HepG2 (cell line): ENCODE measurements at regions not wholly inside any gene's neighbourhood (a gene's known extent, or its start where the extent isn't known, plus 50 kb on each side); places are given as distances from the start of the nearest gene placed in this dataset.

Source experiments
- ATAC-seq: fragments of 200-7000 bp; cut with Tn5 transposase; 3 replicates; pipeline ENCODE4 v1.9.1; 2020; ENCODE audit warnings: mild to moderate bottlenecking, moderate library complexity
- BruUV-seq: library from RNA; stranded (reverse); fragments of 400-500 nt; replicated peaks from 2 replicates; lab custom pipeline; 2021; lab: Mats Ljungman, UMichigan
- CTCF ChIA-PET: fragments of 300-600 bp; formaldehyde crosslinking; extraction: SDS; loops from one replicate; lab custom pipeline; 2021; ENCODE audit warnings: low total read pairs, inconsistent platforms, low intra/inter-chr PET ratio; lab: Yijun Ruan, JAX
- POLR2A ChIA-PET: fragments of 350-600 bp; sonication (Branson Sonifier 250); formaldehyde crosslinking; loops from one replicate; lab custom pipeline; 2020; ENCODE audit warnings: antibody characterized with exemption, inconsistent platforms; lab: Yijun Ruan, JAX
- DNase-seq: peaks from one replicate; pipeline ENCODE4 v3.0.0-alpha.2; 2015; ENCODE audit warnings: low spot score
- FAIRE-seq: peaks from 3 replicates; lab custom pipeline; 2011; peaks lifted over from hg19 to GRCh38; lab: Jason Lieb, UNC
- H2AFZ ChIP-seq: one replicate; pipeline ENCODE4 v1.6.1; 2011; ENCODE audit warnings: low read length, inconsistent platforms
- H3K27ac ChIP-seq: fragments of 300-600 bp; 3 replicates; pipeline ENCODE4 v1.8.0; 2011; ENCODE audit warnings: mixed run types, mild to moderate bottlenecking, mixed read lengths, low read length, inconsistent platforms; ENCODE audit not compliant: insufficient read depth; ENCODE audit errors: extremely low read length
- H3K27me3 ChIP-seq, 2 experiments: fragments of 200-600 bp in 1 of 2; 2 replicates in 1 of 2; 3 replicates in 1 of 2; pipeline versions ENCODE4 v1.6.0 to v1.8.0; 2011; ENCODE audit warnings: low read length in 2 of 2, mild to moderate bottlenecking in 2 of 2, moderate library complexity in 2 of 2, inconsistent platforms in 1 of 2; ENCODE audit not compliant: insufficient read depth in 2 of 2, control insufficient read depth in 1 of 2
- H3K36me3 ChIP-seq, 2 experiments: fragments of 200-600 bp in 1 of 2; replicated peaks in 1 of 2; 2 replicates in 1 of 2; 3 replicates in 1 of 2; pipeline versions ENCODE4 v1.5.1 to v1.8.0; 2011; ENCODE audit warnings: low read length in 2 of 2, inconsistent platforms in 1 of 2; ENCODE audit not compliant: insufficient read depth in 2 of 2, control insufficient read depth in 1 of 2
- H3K4me1 ChIP-seq: 2 replicates; pipeline ENCODE4 v1.5.1; 2012; ENCODE audit warnings: low read length, inconsistent platforms; ENCODE audit not compliant: insufficient read depth
- H3K4me2 ChIP-seq: 2 replicates; pipeline ENCODE4 v1.6.0; 2011; ENCODE audit warnings: low read depth, low read length, inconsistent platforms
- H3K4me3 ChIP-seq, 3 experiments: fragments of 200-600 bp in 1 of 3; sonication (generic), shearing (Covaris generic) in 1 of 3; replicated peaks in 1 of 3; 2 replicates each; pipeline ENCODE4 v1.5.1; 2011 to 2016; ENCODE audit warnings: low read length in 3 of 3, inconsistent platforms in 2 of 3, low read depth in 2 of 3, mild to moderate bottlenecking in 2 of 3, control low read depth in 1 of 3, mixed read lengths in 1 of 3; ENCODE audit not compliant: insufficient read depth in 1 of 3
- H3K79me2 ChIP-seq: one replicate; pipeline ENCODE4 v1.6.1; 2011; ENCODE audit warnings: low read length, inconsistent platforms; ENCODE audit not compliant: insufficient read depth
- H3K9ac ChIP-seq: 2 replicates; pipeline ENCODE4 v1.6.0; 2011; ENCODE audit warnings: mild to moderate bottlenecking, low read depth, low read length, inconsistent platforms; ENCODE audit not compliant: insufficient read depth
- H3K9me3 ChIP-seq: 2 replicates; pipeline ENCODE4 v1.5.1; 2012; ENCODE audit warnings: mild to moderate bottlenecking, low read length
- H4K20me1 ChIP-seq: 2 replicates; pipeline ENCODE4 v1.6.0; 2011; ENCODE audit warnings: inconsistent platforms, mild to moderate bottlenecking, low read length, moderate library complexity; ENCODE audit not compliant: insufficient read depth
- ARID3A ChIP-seq: IDR thresholded peaks from 2 replicates; pipeline ENCODE4 v1.6.1; 2012; ENCODE audit warnings: low read depth, low read length, improper control_type of control experiment
- CTCF ChIP-seq: sonication (generic); formaldehyde crosslinking; IDR thresholded peaks from 2 replicates; pipeline ENCODE4 v1.5.0; 2020; ENCODE audit warnings: mild to moderate bottlenecking, missing genetic modification reagents, moderate library complexity
- HNF4G ChIP-seq, 2 experiments: sonication (generic) in 1 of 2; formaldehyde crosslinking in 1 of 2; IDR thresholded peaks; 2 replicates each; pipeline versions ENCODE4 v1.4.0 to v1.6.1; 2011 to 2020; ENCODE audit warnings: borderline replicate concordance in 2 of 2, low read depth in 2 of 2, mild to moderate bottlenecking in 2 of 2, low read length in 1 of 2, missing genetic modification reagents in 1 of 2, moderate library complexity in 1 of 2
- NR2F6 ChIP-seq, 2 experiments: IDR thresholded peaks; 2 replicates each; pipeline ENCODE4 v1.6.1; 2016; ENCODE audit warnings: antibody characterized with exemption in 1 of 2, mild to moderate bottlenecking in 1 of 2
- POLR2AphosphoS5 ChIP-seq: IDR thresholded peaks from 2 replicates; pipeline ENCODE4 v1.6.1; 2012; ENCODE audit warnings: low read depth, low read length
- RAD21 ChIP-seq: fragments of 450-650 bp; formaldehyde crosslinking; IDR thresholded peaks from 2 replicates; pipeline ENCODE4 v1.5.0; 2020; ENCODE audit warnings: mild to moderate bottlenecking
- SP140L ChIP-seq: sonication (generic); formaldehyde crosslinking; IDR thresholded peaks from 2 replicates; pipeline ENCODE4 v1.4.0; 2020; ENCODE audit warnings: missing genetic modification reagents, borderline replicate concordance
- STAG1 ChIP-seq: sonication (generic); formaldehyde crosslinking; IDR thresholded peaks from 2 replicates; pipeline ENCODE4 v1.4.0; 2020; ENCODE audit warnings: missing genetic modification reagents
- ZBTB26 ChIP-seq: IDR thresholded peaks from 2 replicates; pipeline ENCODE4 v1.6.1; 2016; ENCODE audit warnings: missing compliant biosample characterization, missing genetic modification reagents, borderline replicate concordance
- ZKSCAN8 ChIP-seq: IDR thresholded peaks from 2 replicates; pipeline ENCODE4 v1.6.1; 2016; ENCODE audit warnings: borderline replicate concordance, missing genetic modification reagents, missing compliant biosample characterization
- ZNF121 ChIP-seq: sonication (generic); formaldehyde crosslinking; IDR thresholded peaks from 2 replicates; pipeline ENCODE4 v1.5.0; 2020; ENCODE audit warnings: mild to moderate bottlenecking, missing genetic modification reagents
- ZNF564 ChIP-seq: sonication (generic); formaldehyde crosslinking; IDR thresholded peaks from 2 replicates; pipeline ENCODE4 v1.8.1; 2023; ENCODE audit warnings: mild to moderate bottlenecking, missing genetic modification reagents
- ZNF687 ChIP-seq: sonication (generic); formaldehyde crosslinking; IDR thresholded peaks from 2 replicates; pipeline ENCODE4 v1.5.1; 2020; ENCODE audit warnings: mild to moderate bottlenecking, missing genetic modification reagents, moderate library complexity
- ZNF782 ChIP-seq: sonication (generic); formaldehyde crosslinking; IDR thresholded peaks from 2 replicates; pipeline ENCODE4 v1.4.0; 2020; ENCODE audit warnings: missing genetic modification reagents, mild to moderate bottlenecking, borderline replicate concordance
- WGBS: methylation state at CpG from one replicate; pipeline ENCODE4 v1.1.6; 2017; ENCODE audit warnings: low lambda C conversion rate; 5-methylcytosine and 5-hydroxymethylcytosine counted together
- in situ Hi-C: cut with HindIII; loops from 2 replicates; pipeline ENCODE4 v1.10.0; 2017; ENCODE audit warnings: low pct_unique_long_range_greater_than_20kb; ENCODE audit not compliant: extremely low pct_ligation_motif_present
- intact Hi-C: fragments of 100-400 bp; cut with micrococcal nuclease; formaldehyde crosslinking; loops from one replicate; pipeline ENCODE4 v1.10.0; 2022; ENCODE audit not compliant: unreplicated experiment

- in situ Hi-C loops, result loop anchor here (5.0 to 10.0 kb wide), 2 partner anchors 158 to 300 kb away; no protein-coding TSS in a partner anchor
- Histone ChIP-seq H3K4me1 (no peaks in the 10 kb centered on the region), H3K9me3 (no peaks in the 10 kb centered on the region), H3K4me2 (no peak overlapping the region), H4K20me1 (no peaks in the 10 kb centered on the region), H3K36me3 (no peaks in the 10 kb centered on the region), H3K27me3 (no peaks in the 10 kb centered on the region), H3K4me3 (no peak overlapping the region), H3K79me2 (no peaks in the 10 kb centered on the region), H3K9ac (no peak overlapping the region), H2AFZ (no peak overlapping the region), H3K27ac (no peak overlapping the region)
- FAIRE-seq, result peak; percentile 77
- BruUV-seq, result no TSS peak
- peak; percentile 76 for ATAC-seq
- ChIA-PET CTCF (interaction anchor here (0.7 to 6.1 kb wide), 3 partner anchors 160 to 1131 kb away, joined by 3 to 61 read pairs (median 3); no protein-coding TSS in a partner anchor), POLR2A (no interaction called here)
- peak; percentile 53 for DNase-seq
- intact Hi-C loops, result loop anchor here (1.0 to 5.0 kb wide), 3 partner anchors 66 to 413 kb away; partner anchors contain the start of gene MCTP2
- 27% methylated on average over 10 of the region's 10 CpGs for WGBS
- TF ChIP-seq RAD21 (CRISPR knock-in tag) (peak; percentile 61), NR2F6 (IDR thresholded peaks at IDR 0.05) (no peak), NR2F6 (CRISPR knock-in tag; IDR thresholded peaks at IDR 0.05) (peak; percentile 38; the same call in 1 of the 2 replicates), SP140L (0 out of 2 replicates have a peak, but pooled peaks have one; percentile 67), ZNF782 (CRISPR knock-in tag) (no peak), ARID3A (peak; percentile 56), ZNF687 (CRISPR knock-in tag) (no peak), CTCF (CRISPR knock-in tag) (peak; percentile 82), ZKSCAN8 (CRISPR knock-in tag) (no peak), STAG1 (CRISPR knock-in tag) (peak; percentile 88), ZNF564 (CRISPR knock-in tag) (no peak), POLR2AphosphoS5 (no peak), HNF4G (IDR thresholded peaks at IDR 0.05; ENCODE audit: borderline replicate concordance, low read depth, low read length) (no peak), HNF4G (CRISPR knock-in tag; IDR thresholded peaks at IDR 0.05; ENCODE audit: borderline replicate concordance, low read depth) (no peak), ZNF121 (no peak), ZBTB26 (CRISPR knock-in tag) (no peak)
Measured at GRCh38 chr15:94164202-94164807, 67.1 kb upstream of the MCTP2 start.
